ENCODE measurements at regions not wholly inside any gene's neighbourhood (a gene's known extent, or its start where the extent isn't known, plus 50 kb on each side); places are given as distances from the start of the nearest gene placed in this dataset.

- no peak overlapping the region for H3K4me2 ChIP-seq (ENCODE audit: insufficient read depth, low read length)
- TF ChIP-seq SETDB1 (IDR thresholded peaks at IDR 0.05; ENCODE audit: low read length) (no peak), ZNF764 (CRISPR knock-in tag; IDR thresholded peaks at IDR 0.05; ENCODE audit: low read depth) (no peak), NR2C2 (CRISPR knock-in tag; IDR thresholded peaks at IDR 0.05) (no peak), NR2C2 (tag; IDR thresholded peaks at IDR 0.05) (no peak), UBTF (IDR thresholded peaks at IDR 0.05; ENCODE audit: borderline replicate concordance in 1 of 2, low read depth in 2 of 2, low read length in 2 of 2) (no peak), E2F4 (CRISPR knock-in tag; IDR thresholded peaks at IDR 0.05; ENCODE audit: low read depth) (no peak), MLX (CRISPR knock-in tag; conservative IDR thresholded peaks at IDR 0.05) (no peak)
- H3K9me3 ChIP-seq (replicated peaks; ENCODE audit: control insufficient read depth, insufficient read depth, low read depth, low read length): no peaks in the 10 kb centered on the region
- BruUV-seq (replicated peaks): no TSS peak
- no peak overlapping the region for H3K27ac ChIP-seq (ENCODE audit: extremely low read depth, low read depth, low read length)
- no peak overlapping the region for H2AFZ ChIP-seq (ENCODE audit: low read depth, low read length)
- ChIA-PET CTCF (ENCODE audit: low intra/inter-chr PET ratio) (no interaction called here), POLR2A (no interaction called here)
- DNase-seq (ENCODE audit: extremely low read depth in 1 of 4, low spot score in 3 of 4) (no peak), ATAC-seq (no peak), FAIRE-seq (no peak)
- H3K79me2 ChIP-seq (ENCODE audit: control insufficient read depth, insufficient read depth, low read length): no peaks in the 10 kb centered on the region
- in situ Hi-C loops (cut with MboI): no loop called here
- no peak overlapping the region for H3K4me3 ChIP-seq
- no peaks in the 10 kb centered on the region for H3K27me3 ChIP-seq (ENCODE audit: control insufficient read depth in 2 of 2, insufficient read depth in 2 of 2, low read length in 2 of 2)
- intact Hi-C loops (cut with micrococcal nuclease): no loop called here
- no peak overlapping the region for H3K9ac ChIP-seq (ENCODE audit: insufficient read depth in 1 of 2, low read depth in 2 of 2, low read length in 2 of 2)
- no peaks in the 10 kb centered on the region for H4K20me1 ChIP-seq (replicated peaks; ENCODE audit: control insufficient read depth, insufficient read depth, low read length)
- no peaks in the 10 kb centered on the region for H3K4me1 ChIP-seq (replicated peaks in 1 of 2; ENCODE audit: control insufficient read depth in 2 of 2, insufficient read depth in 2 of 2, low read length in 2 of 2)
- no peaks in the 10 kb centered on the region for H3K36me3 ChIP-seq (ENCODE audit: control insufficient read depth, insufficient read depth, low read length)
- 0% methylated on average over 1 of the region's 1 CpG for WGBS (ENCODE audit: insufficient coverage, low coverage, missing lambda C conversion rate)
- H3K9me1 ChIP-seq (ENCODE audit: control insufficient read depth, insufficient read depth, low read length): no peaks in the 10 kb centered on the region
Observed at GRCh38 chr2:236940497-236940896, 145.2 kb upstream of the COPS8 start.

Data from K562 (cell line).